Lower leg skin (tissue), 4 donors: ENCODE measurements at regions not wholly inside any gene's neighbourhood (a gene's known extent, or its start where the extent isn't known, plus 50 kb on each side); places are given as distances from the start of the nearest gene placed in this dataset.

Source experiments
- DNase-seq, 2 donors: peaks; one replicate each; pipeline ENCODE4 v3.0.0-alpha.2; 2019; ENCODE audit warnings: low spot score in 2 of 2
- H3K4me3 ChIP-seq: fragments of 200-600 bp; sonication (generic); 2 replicates; pipeline ENCODE4 v1.5.1; 2017; ENCODE audit warnings: mild to moderate bottlenecking, low read depth; ENCODE audit not compliant: poor library complexity, severe bottlenecking
- CTCF ChIP-seq, 3 donors: fragments of 450-650 bp; IDR thresholded peaks; one replicate each; pipeline ENCODE4 v1.5.1; 2016; ENCODE audit warnings: antibody characterized with exemption in 3 of 3, mild to moderate bottlenecking in 3 of 3, moderate library complexity in 2 of 3
- POLR2A ChIP-seq, 2 donors: fragments of 450-650 bp; IDR thresholded peaks; one replicate each; pipeline ENCODE4 v1.6.1; 2016 to 2017; ENCODE audit warnings: antibody characterized with exemption in 2 of 2, mild to moderate bottlenecking in 1 of 2, moderate library complexity in 1 of 2
- WGBS, 2 donors: methylation state at CpG; one replicate each; pipeline ENCODE4 v1.1.5; 2018; 5-methylcytosine and 5-hydroxymethylcytosine counted together
- intact Hi-C: fragments of 100-400 bp; cut with DNase I; formaldehyde crosslinking; loops from one replicate; pipeline ENCODE4 v1.15.0; 2023; ENCODE audit warnings: low total_unique reads

DNA sequence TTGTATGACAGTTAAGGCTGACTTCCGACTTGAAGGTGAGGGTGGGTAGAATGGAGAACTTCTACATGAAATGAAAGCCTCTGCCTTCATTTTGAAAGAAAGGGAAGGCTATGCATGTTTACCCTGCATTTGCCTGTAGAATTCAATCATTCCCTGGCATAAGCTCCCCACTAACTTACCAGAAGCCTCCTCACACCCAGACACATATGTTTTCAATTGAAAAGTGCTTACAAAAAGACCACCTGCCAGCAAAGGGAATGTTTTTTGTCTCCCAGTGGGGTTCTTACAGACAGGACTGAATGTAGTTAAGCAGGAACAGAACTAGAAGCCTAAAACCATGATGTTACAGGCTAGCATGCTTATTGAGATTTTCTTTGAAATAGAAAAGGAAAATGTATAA, 392.1 kb upstream of the HSF2 start:
- 56 to 68% methylated on average over 1 of the region's 1 CpG for WGBS, 2 donors
- no peak for DNase-seq
- TF ChIP-seq CTCF (IDR thresholded peaks at IDR 0.05) (no peak), POLR2A (IDR thresholded peaks at IDR 0.05) (no peak)
- no peak overlapping the region for H3K4me3 ChIP-seq
- intact Hi-C loops, result no loop called here

- intact Hi-C loops, result no loop called here
- 68 to 73% methylated on average over 6 of the region's 6 CpGs for WGBS, 2 donors
- H3K4me3 ChIP-seq, result no peak overlapping the region
- peak in 1 of 2 donors; percentile 20 for DNase-seq
- TF ChIP-seq CTCF (IDR thresholded peaks at IDR 0.05) (no peak), POLR2A (IDR thresholded peaks at IDR 0.05) (no peak)
Observed at GRCh38 chr6:122008101-122008999, 391.1 kb upstream of the HSF2 start.

DNA sequence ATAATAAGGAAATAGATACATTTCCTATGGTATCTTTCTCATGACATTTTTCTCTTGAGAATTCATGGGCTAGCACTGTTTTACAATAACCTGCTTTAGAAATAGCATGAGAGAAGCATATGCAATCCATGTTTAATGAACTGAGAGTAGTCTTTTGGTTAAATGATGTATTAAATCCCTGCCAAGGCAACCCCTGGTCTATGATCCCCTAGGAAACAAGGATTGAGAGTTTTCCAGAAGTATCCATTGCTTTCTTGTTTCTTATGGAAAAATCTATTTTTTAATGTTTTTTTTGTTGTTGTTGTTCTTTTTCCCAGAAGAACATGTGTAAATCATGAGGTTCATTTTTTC, 390.5 kb upstream of the HSF2 start:
- H3K4me3 ChIP-seq, result no peak overlapping the region
- no peak for DNase-seq
- intact Hi-C loops, result no loop called here
- no peak for TF ChIP-seq POLR2A (IDR thresholded peaks at IDR 0.05)
- TF ChIP-seq CTCF (IDR thresholded peaks at IDR 0.05), result no peak

GRCh38 chr6:122012578-122012977, 386.9 kb upstream of the HSF2 start:
- intact Hi-C loops, result no loop called here
- no peak for TF ChIP-seq CTCF (IDR thresholded peaks at IDR 0.05)
- H3K4me3 ChIP-seq, result no peak overlapping the region
- DNase-seq, result no peak
- 59 to 72% methylated on average over 1 of the region's 1 CpG for WGBS, 2 donors

DNA sequence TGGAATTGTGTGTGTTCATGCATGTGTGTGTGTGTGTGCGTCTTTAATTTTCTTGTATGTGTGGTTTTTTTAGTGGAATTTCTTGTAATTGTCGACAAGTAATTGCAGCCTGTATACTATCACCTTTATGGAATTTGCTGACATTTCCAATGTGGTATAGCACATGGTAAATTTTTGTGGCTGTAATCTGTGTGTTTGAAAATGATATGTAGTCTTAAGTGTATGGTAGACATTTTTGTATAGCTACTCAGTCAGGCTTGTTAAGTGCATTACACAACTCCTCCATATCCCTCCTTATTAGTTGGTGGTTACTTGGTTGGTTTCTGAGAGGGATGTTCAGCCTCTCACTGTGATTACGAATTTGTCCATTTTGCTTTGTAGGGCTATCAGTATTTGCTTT, 384.5 kb upstream of the HSF2 start:
- WGBS, 2 donors, result 90 to 95% methylated on average over 3 of the region's 3 CpGs

More for the DNA sequence above, 384.5 kb upstream of the HSF2 start:
- intact Hi-C loops, result no loop called here
- no peak for DNase-seq
- TF ChIP-seq POLR2A (IDR thresholded peaks at IDR 0.05) (no peak), CTCF (IDR thresholded peaks at IDR 0.05) (no peak)
- no peak overlapping the region for H3K4me3 ChIP-seq
